ENCODE measurements at regions not wholly inside any gene's neighbourhood (a gene's known extent, or its start where the extent isn't known, plus 50 kb on each side); places are given as distances from the start of the nearest gene placed in this dataset.
"Not testable (repeated sequence)": the region's sequence is repeated elsewhere in the genome, so short reads cannot be mapped to it uniquely, and the experiment has no call there.

DNA sequence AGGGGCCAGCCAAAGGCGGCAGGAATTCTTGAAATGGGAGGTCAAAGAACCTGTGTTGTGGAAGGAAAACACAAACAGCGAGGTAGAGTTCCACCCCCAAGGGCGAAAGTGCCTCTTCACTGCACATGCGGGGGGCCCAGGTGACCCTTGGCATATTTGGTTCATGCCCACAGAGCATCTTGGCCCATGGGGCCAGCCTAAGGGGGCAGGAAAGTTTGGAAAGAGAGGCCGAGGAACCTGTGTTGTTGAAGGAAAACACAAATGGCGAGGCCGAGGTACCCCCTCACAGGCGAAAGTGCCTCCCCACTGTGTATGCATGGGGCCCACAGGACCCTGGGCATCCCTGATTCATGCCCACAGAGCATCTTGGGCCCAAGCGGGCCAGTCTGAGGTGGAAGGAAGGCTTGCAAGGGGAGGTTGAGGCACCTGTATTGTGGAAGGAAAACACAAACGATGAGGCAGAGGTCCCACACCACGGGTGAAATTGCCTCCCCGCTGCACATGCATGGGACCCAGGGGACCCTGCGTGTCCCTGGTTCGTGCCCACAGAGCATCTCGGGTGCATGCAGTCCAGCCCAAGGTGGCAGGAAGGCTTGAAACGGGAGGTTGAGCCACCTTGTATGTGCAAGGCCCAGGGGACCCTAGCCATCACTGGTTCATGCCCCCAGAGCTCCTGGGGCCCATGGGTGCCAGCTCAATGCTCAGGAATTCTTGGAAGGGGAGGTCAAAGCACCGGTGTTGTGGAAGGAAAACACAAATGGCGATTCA lies 384.1 kb downstream of the ALG10 start:
- DNase-seq (ENCODE audit: extremely low read depth, low read depth) = no peak
- TF ChIP-seq, protein P1, sequence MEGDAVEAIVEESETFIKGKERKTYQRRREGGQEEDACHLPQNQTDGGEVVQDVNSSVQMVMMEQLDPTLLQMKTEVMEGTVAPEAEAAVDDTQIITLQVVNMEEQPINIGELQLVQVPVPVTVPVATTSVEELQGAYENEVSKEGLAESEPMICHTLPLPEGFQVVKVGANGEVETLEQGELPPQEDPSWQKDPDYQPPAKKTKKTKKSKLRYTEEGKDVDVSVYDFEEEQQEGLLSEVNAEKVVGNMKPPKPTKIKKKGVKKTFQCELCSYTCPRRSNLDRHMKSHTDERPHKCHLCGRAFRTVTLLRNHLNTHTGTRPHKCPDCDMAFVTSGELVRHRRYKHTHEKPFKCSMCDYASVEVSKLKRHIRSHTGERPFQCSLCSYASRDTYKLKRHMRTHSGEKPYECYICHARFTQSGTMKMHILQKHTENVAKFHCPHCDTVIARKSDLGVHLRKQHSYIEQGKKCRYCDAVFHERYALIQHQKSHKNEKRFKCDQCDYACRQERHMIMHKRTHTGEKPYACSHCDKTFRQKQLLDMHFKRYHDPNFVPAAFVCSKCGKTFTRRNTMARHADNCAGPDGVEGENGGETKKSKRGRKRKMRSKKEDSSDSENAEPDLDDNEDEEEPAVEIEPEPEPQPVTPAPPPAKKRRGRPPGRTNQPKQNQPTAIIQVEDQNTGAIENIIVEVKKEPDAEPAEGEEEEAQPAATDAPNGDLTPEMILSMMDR (IDR thresholded peaks at IDR 0.05; ENCODE audit: low read depth, low read length) = no peak

DNA sequence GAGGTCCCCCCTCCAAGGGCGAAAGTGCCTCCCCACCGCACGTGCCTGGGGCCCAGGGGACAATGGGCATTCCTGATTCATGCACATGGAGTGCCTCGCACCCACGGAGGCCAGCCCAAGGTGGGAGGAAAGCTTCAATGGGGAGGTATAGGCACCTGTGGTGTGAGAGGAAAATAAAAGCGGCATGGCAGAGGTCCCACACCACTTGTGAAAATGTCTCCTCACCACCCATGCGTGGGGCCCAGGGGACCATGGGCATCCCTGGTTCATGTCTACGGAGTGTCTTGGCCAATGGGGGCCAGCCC lies 384.7 kb downstream of the ALG10 start:
- TF ChIP-seq, protein P1 (IDR thresholded peaks at IDR 0.05; ENCODE audit: low read depth, low read length) = no peak
- DNase-seq (ENCODE audit: extremely low read depth, low read depth) = no peak

DNA sequence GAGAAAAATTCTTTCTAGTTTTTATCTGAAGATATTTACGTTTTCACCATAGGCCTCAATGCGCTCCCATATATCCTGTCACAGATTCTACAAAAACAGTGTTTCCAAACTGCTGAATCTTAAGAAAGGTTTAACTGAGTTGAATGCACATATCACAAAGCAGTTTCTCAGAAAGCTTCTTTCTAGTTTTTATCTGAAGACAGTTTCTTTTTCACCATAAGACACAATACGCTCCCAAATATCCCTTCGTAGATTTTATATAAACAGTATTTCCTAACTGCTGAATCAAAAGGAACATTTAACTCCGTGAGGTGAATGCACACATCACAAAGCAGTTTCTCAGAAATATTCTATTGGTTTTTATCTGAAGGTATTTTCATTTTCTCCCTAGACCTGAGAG lies 385.5 kb downstream of the ALG10 start:
- no peak for DNase-seq (ENCODE audit: extremely low read depth, low read depth)
- TF ChIP-seq, protein P1 (IDR thresholded peaks at IDR 0.05; ENCODE audit: low read depth, low read length) = no peak

DNA sequence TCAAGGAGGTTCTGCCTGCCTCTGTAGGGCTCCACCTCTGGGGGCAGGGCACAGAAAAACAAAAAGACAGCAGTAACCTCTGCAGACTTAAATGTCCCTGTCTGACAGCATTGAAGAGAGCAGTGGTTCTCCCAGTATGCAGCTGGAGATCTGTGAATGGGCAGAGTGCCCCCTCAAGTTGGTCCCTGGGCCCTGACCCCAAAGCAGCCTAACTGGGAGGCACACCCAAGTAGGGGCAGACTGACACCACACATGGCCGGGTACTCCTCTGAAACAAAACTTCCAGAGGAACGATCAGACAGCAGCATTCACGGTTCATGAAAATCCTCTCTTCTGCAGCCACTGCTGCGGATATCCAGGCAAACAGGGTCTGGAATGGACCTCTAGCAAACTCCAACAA lies 409.2 kb downstream of the ALG10 start:
- not testable (repeated sequence) for DNase-seq (ENCODE audit: extremely low read depth, low read depth)
